ENCODE measurements at regions not wholly inside any gene's neighbourhood (a gene's known extent, or its start where the extent isn't known, plus 50 kb on each side); places are given as distances from the start of the nearest gene placed in this dataset.
A peak's percentile ranks its signal among the peaks of the same experiment; 100 is the strongest.
"Not testable (repeated sequence)": the region's sequence is repeated elsewhere in the genome, so short reads cannot be mapped to it uniquely, and the experiment has no call there.

- H3K4me3 ChIP-seq (ENCODE audit: control insufficient read depth, low read depth, low read length): no peak overlapping the region
- DNase-seq (ENCODE audit: low read depth): peak; percentile 1
- TF ChIP-seq, protein P1, sequence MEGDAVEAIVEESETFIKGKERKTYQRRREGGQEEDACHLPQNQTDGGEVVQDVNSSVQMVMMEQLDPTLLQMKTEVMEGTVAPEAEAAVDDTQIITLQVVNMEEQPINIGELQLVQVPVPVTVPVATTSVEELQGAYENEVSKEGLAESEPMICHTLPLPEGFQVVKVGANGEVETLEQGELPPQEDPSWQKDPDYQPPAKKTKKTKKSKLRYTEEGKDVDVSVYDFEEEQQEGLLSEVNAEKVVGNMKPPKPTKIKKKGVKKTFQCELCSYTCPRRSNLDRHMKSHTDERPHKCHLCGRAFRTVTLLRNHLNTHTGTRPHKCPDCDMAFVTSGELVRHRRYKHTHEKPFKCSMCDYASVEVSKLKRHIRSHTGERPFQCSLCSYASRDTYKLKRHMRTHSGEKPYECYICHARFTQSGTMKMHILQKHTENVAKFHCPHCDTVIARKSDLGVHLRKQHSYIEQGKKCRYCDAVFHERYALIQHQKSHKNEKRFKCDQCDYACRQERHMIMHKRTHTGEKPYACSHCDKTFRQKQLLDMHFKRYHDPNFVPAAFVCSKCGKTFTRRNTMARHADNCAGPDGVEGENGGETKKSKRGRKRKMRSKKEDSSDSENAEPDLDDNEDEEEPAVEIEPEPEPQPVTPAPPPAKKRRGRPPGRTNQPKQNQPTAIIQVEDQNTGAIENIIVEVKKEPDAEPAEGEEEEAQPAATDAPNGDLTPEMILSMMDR (conservative IDR thresholded peaks at IDR 0.05; ENCODE audit: control insufficient read depth, insufficient read depth, low read depth, low read length): no peak
These were observed 109.4 kb downstream of the PDHA2 start for GRCh38 chr4:95949136-95949765.

DNA sequence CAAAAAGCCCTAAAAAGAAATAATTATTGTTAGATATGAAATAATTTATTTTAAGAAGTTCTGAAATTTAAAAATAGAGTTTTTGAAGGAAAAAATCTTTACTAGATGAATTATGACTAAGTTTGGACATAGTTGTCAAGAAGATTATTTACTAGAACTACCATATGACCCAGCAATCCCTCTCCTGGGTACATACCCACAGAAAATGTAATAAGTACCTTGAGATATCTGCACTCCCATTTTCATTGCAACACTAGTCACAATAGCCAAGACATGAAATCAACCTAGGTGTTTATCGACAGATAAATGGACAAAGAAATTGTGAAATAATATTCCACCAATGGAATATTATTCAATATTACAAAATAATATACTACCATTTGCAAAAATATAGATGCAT lies 109.9 kb downstream of the PDHA2 start:
- TF ChIP-seq, protein P1 (conservative IDR thresholded peaks at IDR 0.05; ENCODE audit: control insufficient read depth, insufficient read depth, low read depth, low read length): no peak
- H3K4me3 ChIP-seq (ENCODE audit: control insufficient read depth, low read depth, low read length): no peak overlapping the region
- no peak for DNase-seq (ENCODE audit: low read depth)

GRCh38 chr4:95952538-95952937 lies 112.6 kb downstream of the PDHA2 start:
- DNase-seq (ENCODE audit: low read depth); H3K4me3 ChIP-seq (ENCODE audit: control insufficient read depth, low read depth, low read length): not testable (repeated sequence)

DNA sequence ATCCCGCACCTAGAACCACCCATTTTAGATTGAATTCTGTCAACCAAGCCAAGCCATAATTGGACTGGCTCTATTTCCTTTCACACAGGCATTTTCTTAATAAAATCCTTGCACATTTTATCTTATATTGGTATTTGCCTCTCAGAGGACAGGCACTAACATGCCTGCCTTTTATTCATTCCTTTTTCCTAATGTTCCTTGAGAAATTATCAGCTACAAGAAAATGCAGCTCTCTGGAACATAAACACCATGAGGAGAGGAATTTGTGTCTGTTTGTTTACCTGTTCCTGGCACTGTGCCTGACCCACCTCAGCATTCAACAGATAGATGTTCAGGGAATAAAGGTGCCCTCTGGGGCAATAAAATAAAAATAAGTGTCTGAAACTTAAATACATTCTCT lies 116.2 kb downstream of the PDHA2 start:
- no peak for DNase-seq (ENCODE audit: low read depth)

DNA sequence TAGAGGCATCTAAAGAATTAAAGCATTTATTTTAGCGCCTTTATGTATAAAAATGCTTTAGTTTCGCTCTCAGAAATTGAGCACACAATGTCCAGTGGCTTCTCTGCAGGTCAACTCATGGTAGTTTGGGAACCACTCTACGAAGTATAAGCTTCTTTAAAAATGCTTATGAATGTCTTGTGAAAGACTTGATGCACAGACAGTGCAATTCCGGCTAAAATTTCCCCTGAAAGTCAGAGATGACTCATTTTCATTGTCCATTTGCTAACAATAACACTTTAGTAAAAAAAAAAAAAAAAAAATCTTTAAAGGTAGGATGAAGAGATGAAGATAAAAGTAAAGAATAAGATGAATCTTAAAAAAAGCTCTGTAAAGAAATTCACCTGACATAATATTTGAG lies 117.2 kb downstream of the PDHA2 start:
- peak; percentile 0 for DNase-seq (ENCODE audit: low read depth)
- H3K4me3 ChIP-seq (ENCODE audit: control insufficient read depth, low read depth, low read length): no peak overlapping the region
- TF ChIP-seq, protein P1 (conservative IDR thresholded peaks at IDR 0.05; ENCODE audit: control insufficient read depth, insufficient read depth, low read depth, low read length): no peak

More for the DNA sequence above, 116.2 kb downstream of the PDHA2 start:
- TF ChIP-seq, protein P1 (conservative IDR thresholded peaks at IDR 0.05; ENCODE audit: control insufficient read depth, insufficient read depth, low read depth, low read length): no peak
- H3K4me3 ChIP-seq (ENCODE audit: control insufficient read depth, low read depth, low read length): no peak overlapping the region

GRCh38 chr4:95957759-95958158 lies 117.9 kb downstream of the PDHA2 start:
- TF ChIP-seq, protein P1 (conservative IDR thresholded peaks at IDR 0.05; ENCODE audit: control insufficient read depth, insufficient read depth, low read depth, low read length): no peak
- no peak for DNase-seq (ENCODE audit: low read depth)

GRCh38 chr4:95959182-95959581 lies 119.3 kb downstream of the PDHA2 start:
- no peak overlapping the region for H3K4me3 ChIP-seq (ENCODE audit: control insufficient read depth, low read depth, low read length)
- TF ChIP-seq, protein P1 (conservative IDR thresholded peaks at IDR 0.05; ENCODE audit: control insufficient read depth, insufficient read depth, low read depth, low read length): no peak
- no peak for DNase-seq (ENCODE audit: low read depth)

More at GRCh38 chr4:95957759-95958158, 117.9 kb downstream of the PDHA2 start:
- H3K4me3 ChIP-seq (ENCODE audit: control insufficient read depth, low read depth, low read length): no peak overlapping the region

Data from fibroblast of mammary gland (primary cell).